ENCODE measurements at regions not wholly inside any gene's neighbourhood (a gene's known extent, or its start where the extent isn't known, plus 50 kb on each side); places are given as distances from the start of the nearest gene placed in this dataset.

DNA sequence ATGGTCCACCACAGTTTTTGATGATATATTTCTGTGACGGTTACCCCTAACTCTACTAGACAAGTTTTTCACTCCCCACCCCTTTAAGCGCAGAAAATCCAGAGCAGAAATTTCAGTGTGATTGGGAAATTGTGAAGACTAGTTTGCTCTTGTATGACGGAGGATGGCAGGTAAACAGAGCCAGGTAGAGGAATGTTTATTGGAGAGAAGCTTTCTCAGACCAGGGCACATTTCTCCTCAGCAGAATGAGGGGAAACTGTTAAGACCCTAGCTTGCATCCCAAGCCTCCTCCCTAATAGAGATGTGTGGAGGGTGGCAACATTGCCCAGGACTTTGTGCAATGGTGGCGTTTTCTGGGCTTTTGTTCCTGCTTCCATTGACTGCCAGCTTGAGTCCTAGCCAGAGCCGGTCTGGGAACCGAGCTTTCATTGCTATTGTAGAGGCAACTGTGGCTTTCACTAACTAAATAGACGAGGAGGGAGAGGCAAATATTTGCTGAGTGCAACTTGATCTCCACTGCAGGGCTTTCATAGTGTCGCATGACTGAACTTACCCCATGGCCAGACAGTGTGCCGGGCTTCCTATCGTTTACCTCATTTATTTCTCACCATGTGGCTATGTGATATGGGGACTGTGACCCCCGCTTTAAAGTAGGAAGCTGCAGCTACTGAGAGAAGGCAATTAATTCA, 159.6 kb upstream of the MPHOSPH6 start:
- no peaks in the 10 kb centered on the region for H3K4me1 ChIP-seq
- TF ChIP-seq, protein P1, sequence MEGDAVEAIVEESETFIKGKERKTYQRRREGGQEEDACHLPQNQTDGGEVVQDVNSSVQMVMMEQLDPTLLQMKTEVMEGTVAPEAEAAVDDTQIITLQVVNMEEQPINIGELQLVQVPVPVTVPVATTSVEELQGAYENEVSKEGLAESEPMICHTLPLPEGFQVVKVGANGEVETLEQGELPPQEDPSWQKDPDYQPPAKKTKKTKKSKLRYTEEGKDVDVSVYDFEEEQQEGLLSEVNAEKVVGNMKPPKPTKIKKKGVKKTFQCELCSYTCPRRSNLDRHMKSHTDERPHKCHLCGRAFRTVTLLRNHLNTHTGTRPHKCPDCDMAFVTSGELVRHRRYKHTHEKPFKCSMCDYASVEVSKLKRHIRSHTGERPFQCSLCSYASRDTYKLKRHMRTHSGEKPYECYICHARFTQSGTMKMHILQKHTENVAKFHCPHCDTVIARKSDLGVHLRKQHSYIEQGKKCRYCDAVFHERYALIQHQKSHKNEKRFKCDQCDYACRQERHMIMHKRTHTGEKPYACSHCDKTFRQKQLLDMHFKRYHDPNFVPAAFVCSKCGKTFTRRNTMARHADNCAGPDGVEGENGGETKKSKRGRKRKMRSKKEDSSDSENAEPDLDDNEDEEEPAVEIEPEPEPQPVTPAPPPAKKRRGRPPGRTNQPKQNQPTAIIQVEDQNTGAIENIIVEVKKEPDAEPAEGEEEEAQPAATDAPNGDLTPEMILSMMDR (IDR thresholded peaks at IDR 0.05; ENCODE audit: low read depth, low read length): no peak
- no peaks in the 10 kb centered on the region for H3K9me3 ChIP-seq
- DNase-seq: no peak
- H3K27me3 ChIP-seq: no peaks in the 10 kb centered on the region
- H3K4me3 ChIP-seq (ENCODE audit: low read depth, low read length): no peak overlapping the region
- no peaks in the 10 kb centered on the region for H3K36me3 ChIP-seq

DNA sequence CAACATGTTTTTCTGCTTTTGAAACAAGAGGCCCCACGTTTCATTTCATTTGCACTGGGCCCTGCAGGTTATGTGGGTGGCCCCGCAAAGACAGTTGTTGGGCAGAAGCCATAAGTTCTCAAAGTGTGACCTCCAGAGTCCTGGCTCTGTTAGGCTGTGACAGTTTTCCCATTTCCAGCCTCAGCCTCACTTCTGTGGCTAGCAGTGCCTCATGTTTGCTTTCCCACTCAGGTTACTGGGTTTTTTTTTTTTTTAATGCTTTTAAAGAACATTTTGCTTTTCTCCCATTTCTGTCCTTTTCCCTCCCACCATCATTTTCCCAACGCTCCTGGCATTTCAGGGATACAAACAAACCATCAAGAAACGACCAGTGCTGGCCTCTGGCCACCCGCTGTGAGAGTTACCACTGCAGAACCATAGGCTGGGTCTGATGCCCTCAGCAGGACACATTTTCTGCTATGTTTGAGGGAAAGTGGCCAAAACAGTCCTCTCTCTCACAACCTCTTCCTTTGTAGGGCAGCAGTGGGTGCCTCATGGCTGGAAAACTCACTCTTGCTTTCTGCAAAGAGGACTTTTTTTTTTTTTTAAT, 159.0 kb upstream of the MPHOSPH6 start:
- TF ChIP-seq, protein P1 (IDR thresholded peaks at IDR 0.05; ENCODE audit: low read depth, low read length): no peak
- Histone ChIP-seq H3K9me3 (no peaks in the 10 kb centered on the region), H3K27me3 (no peaks in the 10 kb centered on the region), H3K4me1 (no peaks in the 10 kb centered on the region), H3K36me3 (no peaks in the 10 kb centered on the region), H3K4me3 (ENCODE audit: low read depth, low read length) (no peak overlapping the region)
- no peak for DNase-seq

DNA sequence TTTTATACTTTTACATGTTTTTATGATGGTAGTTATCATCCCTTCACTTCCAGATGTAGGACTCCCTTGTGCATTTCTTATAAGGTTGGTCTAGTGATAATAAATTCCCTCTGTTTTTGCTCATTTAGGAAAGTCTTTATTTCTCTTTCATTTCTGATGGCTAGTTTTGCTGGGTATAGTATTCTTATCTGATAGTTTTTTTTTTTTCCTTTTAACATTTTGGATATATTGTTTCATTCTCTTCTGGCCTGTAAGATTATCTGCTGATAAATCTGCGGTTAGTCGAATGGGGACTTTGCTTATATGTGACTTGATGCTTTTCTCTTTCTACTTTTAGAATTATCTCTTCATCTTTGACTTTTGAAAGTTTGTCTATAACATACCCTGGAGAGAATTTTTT, 153.1 kb upstream of the MPHOSPH6 start:
- Histone ChIP-seq H3K27me3 (no peaks in the 10 kb centered on the region), H3K9me3 (no peaks in the 10 kb centered on the region), H3K4me1 (no peaks in the 10 kb centered on the region), H3K36me3 (no peaks in the 10 kb centered on the region), H3K4me3 (ENCODE audit: low read depth, low read length) (no peak overlapping the region)
- DNase-seq: no peak
- TF ChIP-seq, protein P1 (IDR thresholded peaks at IDR 0.05; ENCODE audit: low read depth, low read length): no peak

DNA sequence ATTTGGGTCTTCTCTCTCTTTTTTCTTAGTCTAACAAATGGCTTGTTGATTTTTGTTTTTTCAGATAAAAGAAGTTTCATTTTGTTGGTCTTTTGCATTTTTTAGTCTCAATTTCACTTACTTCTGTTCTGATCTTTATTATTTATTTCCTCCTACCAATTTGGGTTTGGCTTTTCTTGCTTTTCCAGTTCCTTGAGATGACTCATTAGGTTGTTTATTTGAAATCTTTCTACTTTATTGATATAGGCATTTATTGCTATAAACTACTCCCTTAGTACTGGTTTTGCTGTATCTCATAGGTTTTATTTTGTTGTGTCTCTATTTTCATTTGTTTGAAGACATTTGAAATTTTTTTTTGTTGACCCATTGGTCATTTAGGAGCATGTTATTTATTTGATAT, 152.2 kb upstream of the MPHOSPH6 start:
- Histone ChIP-seq H3K4me1 (no peaks in the 10 kb centered on the region), H3K36me3 (no peaks in the 10 kb centered on the region), H3K4me3 (ENCODE audit: low read depth, low read length) (no peak overlapping the region), H3K9me3 (no peaks in the 10 kb centered on the region), H3K27me3 (no peaks in the 10 kb centered on the region)
- no peak for DNase-seq
- TF ChIP-seq, protein P1 (IDR thresholded peaks at IDR 0.05; ENCODE audit: low read depth, low read length): no peak

DNA sequence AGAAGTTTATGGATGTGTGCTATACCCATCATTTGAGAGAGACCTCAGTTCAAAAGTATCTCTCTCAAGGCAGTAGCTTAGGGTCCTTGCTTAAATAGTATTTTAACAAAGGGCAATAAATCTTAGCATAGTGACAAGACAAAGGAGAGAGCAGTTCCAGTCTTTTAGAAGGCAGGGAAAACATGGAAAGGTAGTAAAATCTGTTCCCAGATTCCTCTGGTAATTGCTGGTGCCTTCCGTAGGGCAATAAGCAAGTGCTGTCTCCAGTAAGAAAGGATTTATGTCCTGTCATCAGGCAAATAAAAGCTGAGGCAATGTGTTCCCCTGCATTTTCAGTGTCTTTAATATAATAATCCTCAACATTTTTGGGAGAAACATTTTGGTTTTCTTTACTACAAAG, 149.0 kb upstream of the MPHOSPH6 start:
- Histone ChIP-seq H3K4me3 (ENCODE audit: low read depth, low read length) (no peak overlapping the region), H3K36me3 (no peaks in the 10 kb centered on the region), H3K4me1 (no peaks in the 10 kb centered on the region), H3K27me3 (no peaks in the 10 kb centered on the region), H3K9me3 (no peaks in the 10 kb centered on the region)
- DNase-seq: no peak
- TF ChIP-seq, protein P1 (IDR thresholded peaks at IDR 0.05; ENCODE audit: low read depth, low read length): no peak

DNA sequence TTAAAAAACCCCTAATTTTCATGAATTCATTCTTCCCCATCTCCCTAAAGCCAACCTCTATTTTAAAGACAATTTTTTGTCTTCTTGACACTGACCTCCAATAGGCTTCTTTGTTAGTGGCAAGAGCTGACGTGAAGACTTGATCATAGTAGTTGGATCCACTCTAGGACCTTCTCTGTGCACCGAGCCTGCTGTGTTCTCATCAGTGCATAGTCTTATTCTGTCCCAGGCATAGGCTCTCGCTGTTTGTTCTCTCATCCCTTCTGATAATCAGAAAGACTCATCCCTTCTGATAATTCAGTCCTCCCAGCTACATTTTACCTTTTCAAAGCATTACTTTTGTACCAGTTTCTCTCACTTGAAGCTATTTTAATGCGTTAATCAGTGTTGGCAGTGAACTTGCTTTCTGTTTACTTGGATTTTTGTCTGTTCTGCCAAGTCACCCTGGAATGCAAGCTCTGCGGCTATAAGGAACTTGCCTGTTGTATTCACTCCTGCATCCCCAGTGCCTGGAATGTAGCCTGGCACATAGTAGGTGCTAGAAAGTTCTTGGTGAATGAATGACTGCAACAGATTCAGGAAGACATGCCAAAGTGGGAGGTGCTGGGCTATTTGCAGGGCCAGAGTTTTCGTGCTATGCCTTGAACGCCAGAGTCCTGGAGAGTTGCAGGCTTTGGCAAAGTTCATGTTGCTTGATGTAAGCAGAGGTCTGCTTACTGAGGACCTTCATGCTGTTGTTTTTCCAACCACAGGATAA, 147.6 kb upstream of the MPHOSPH6 start:
- TF ChIP-seq, protein P1 (IDR thresholded peaks at IDR 0.05; ENCODE audit: low read depth, low read length): no peak
- DNase-seq: no peak
- no peaks in the 10 kb centered on the region for H3K36me3 ChIP-seq
- H3K27me3 ChIP-seq: no peaks in the 10 kb centered on the region
- H3K4me1 ChIP-seq: no peaks in the 10 kb centered on the region
- no peak overlapping the region for H3K4me3 ChIP-seq (ENCODE audit: low read depth, low read length)
- H3K9me3 ChIP-seq: no peaks in the 10 kb centered on the region
